IgD-negative memory B cell (primary cell): ENCODE measurements at regions not wholly inside any gene's neighbourhood (a gene's known extent, or its start where the extent isn't known, plus 50 kb on each side); places are given as distances from the start of the nearest gene placed in this dataset.

Experiments used
- H3K27ac Mint-ChIP-seq, 3 donors: one replicate each; pipeline ENCODE4 v1.8.0; 2020 to 2022; ENCODE audit warnings: mild to moderate bottlenecking in 3 of 3, mixed read lengths in 3 of 3, moderate library complexity in 1 of 3
- H3K27me3 Mint-ChIP-seq: one replicate; pipeline ENCODE4 v1.8.0; 2021; ENCODE audit warnings: mixed read lengths
- H3K36me3 Mint-ChIP-seq: one replicate; pipeline ENCODE4 v1.8.0; 2020; ENCODE audit warnings: mild to moderate bottlenecking, mixed read lengths
- H3K4me1 Mint-ChIP-seq, 3 donors: one replicate each; pipeline ENCODE4 v1.8.0; 2020 to 2022; ENCODE audit warnings: mixed read lengths in 3 of 3, mild to moderate bottlenecking in 1 of 3
- H3K4me3 Mint-ChIP-seq, 4 donors: one replicate each; pipeline ENCODE4 v1.8.0; 2020 to 2022; ENCODE audit warnings: mild to moderate bottlenecking in 4 of 4, mixed read lengths in 4 of 4, moderate library complexity in 3 of 4
- H3K9me3 Mint-ChIP-seq, 3 donors: one replicate each; pipeline ENCODE4 v1.8.0; 2020 to 2021; ENCODE audit warnings: mixed read lengths in 3 of 3, mild to moderate bottlenecking in 1 of 3

- Mint-ChIP-seq H3K36me3 (no peaks in the 10 kb centered on the region), H3K27me3 (no peaks in the 10 kb centered on the region), H3K9me3 (no peaks in the 10 kb centered on the region), H3K27ac (no peak overlapping the region), H3K4me3 (no peak overlapping the region), H3K4me1 (no peaks in the 10 kb centered on the region)
Measured at GRCh38 chr5:67426961-67427849, 230.6 kb upstream of the CD180 start.

DNA sequence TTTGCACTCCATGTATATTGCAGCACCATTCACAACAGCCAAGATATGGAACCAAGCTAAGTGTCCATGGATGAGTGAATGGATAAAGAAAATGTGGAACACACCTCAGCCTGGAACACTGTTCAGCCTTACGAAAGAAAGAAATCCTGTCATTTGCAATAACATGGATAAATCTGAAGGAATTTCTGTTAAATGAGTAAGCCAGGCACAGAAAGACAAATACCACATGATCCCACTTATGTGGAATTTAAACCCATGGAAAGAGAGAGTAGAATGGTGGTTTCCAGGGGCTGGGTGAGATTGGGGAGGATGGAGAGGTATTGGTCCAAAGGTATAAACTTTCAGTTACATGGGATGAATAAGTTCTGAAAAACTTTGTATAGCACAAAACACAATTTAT is 228.9 kb upstream of the CD180 start:
- Mint-ChIP-seq H3K4me3 (no peak overlapping the region), H3K27me3 (no peaks in the 10 kb centered on the region), H3K9me3 (peaks cover 0 to 3% (median 0%) of the 10 kb centered on the region in 3 donors), H3K27ac (no peak overlapping the region), H3K4me1 (no peaks in the 10 kb centered on the region), H3K36me3 (no peaks in the 10 kb centered on the region)

GRCh38 chr5:67417839-67418238 is 221.2 kb upstream of the CD180 start:
- Mint-ChIP-seq H3K36me3 (no peaks in the 10 kb centered on the region), H3K9me3 (peaks cover 0 to 3% (median 0%) of the 10 kb centered on the region in 3 donors), H3K27ac (no peak overlapping the region), H3K27me3 (no peaks in the 10 kb centered on the region), H3K4me1 (no peaks in the 10 kb centered on the region), H3K4me3 (no peak overlapping the region)

- Mint-ChIP-seq H3K9me3 (peaks cover 0 to 3% (median 0%) of the 10 kb centered on the region in 3 donors), H3K27ac (no peak overlapping the region), H3K4me3 (no peak overlapping the region), H3K4me1 (no peaks in the 10 kb centered on the region), H3K36me3 (no peaks in the 10 kb centered on the region), H3K27me3 (no peaks in the 10 kb centered on the region)
Measured at GRCh38 chr5:67416986-67417385, 220.4 kb upstream of the CD180 start.

DNA sequence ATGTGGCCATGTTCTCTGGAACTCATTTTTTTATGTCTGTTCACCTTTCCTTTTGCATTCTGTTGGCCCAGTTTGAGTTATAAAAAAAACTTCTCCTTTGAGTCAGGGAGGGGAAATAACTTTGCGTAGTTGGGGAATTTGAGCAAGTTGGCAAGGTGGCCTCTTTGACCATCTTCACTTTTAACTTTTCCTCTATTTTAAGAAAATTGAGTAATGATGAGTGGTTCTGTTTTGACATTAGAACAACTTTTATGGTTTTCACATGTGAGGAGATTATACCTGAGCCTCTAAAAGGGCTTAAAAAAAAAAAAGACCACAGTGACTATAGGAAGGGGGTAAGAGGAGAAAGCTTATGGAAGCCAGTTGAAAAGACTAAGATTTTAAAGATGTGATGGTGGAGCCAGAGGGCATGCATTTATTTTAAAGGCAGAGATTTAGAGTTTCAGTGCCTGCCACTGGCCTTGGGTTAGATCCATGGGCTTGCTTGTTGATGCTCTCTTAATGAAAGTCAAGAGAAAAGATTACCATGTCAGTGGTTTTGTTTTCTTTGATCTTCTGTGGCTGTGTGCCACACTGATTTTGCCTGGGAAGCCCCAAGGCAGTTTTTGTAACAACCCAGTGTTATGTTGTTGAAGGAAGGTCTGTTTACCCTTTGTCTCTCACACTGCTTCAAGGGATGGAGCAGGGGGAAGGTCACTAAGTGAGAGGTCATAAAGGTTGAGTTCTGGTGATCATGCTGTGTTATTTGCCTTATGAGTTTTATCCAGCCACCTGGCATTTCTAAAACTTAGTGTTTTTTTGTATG is 219.7 kb upstream of the CD180 start:
- H3K27ac Mint-ChIP-seq = no peak overlapping the region
- no peaks in the 10 kb centered on the region for H3K4me1 Mint-ChIP-seq
- H3K9me3 Mint-ChIP-seq = peaks cover 0 to under 1% (median 0%) of the 10 kb centered on the region in 3 donors
- no peaks in the 10 kb centered on the region for H3K27me3 Mint-ChIP-seq
- no peaks in the 10 kb centered on the region for H3K36me3 Mint-ChIP-seq
- H3K4me3 Mint-ChIP-seq = no peak overlapping the region

GRCh38 chr5:67414712-67415111 is 218.1 kb upstream of the CD180 start:
- Mint-ChIP-seq H3K4me3 (no peak overlapping the region), H3K27ac (no peak overlapping the region), H3K4me1 (peaks cover 0 to under 1% (median 0%) of the 10 kb centered on the region in 3 donors), H3K36me3 (no peaks in the 10 kb centered on the region), H3K9me3 (peaks cover 0 to 1% (median 0%) of the 10 kb centered on the region in 3 donors), H3K27me3 (no peaks in the 10 kb centered on the region)

DNA sequence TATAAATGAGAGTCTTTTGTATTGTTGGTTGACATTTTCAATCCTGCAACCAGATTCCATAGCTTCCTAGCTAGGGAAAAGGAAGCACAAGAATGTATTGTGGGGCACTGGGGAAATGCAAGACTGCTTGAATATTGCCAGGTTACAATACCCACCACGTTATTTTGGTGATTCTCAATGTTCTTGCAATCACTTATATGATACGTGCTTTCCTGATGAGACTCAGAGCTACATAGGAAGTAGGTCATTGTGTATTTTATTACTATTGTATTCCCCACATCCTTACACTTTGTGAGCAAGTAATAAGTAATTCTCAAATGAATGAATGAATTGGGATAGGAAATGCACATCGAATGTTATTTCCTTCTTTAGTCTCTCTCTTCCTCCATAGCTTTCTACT is 217.1 kb upstream of the CD180 start:
- H3K27me3 Mint-ChIP-seq = no peaks in the 10 kb centered on the region
- no peaks in the 10 kb centered on the region for H3K36me3 Mint-ChIP-seq
- H3K27ac Mint-ChIP-seq = no peak overlapping the region
- H3K9me3 Mint-ChIP-seq = peaks cover 0 to 1% (median 0%) of the 10 kb centered on the region in 3 donors
- H3K4me3 Mint-ChIP-seq = no peak overlapping the region
- peaks cover 0 to 6% (median 0%) of the 10 kb centered on the region in 3 donors for H3K4me1 Mint-ChIP-seq

- Mint-ChIP-seq H3K27ac (no peak overlapping the region), H3K4me1 (peaks cover 0 to 6% (median 0%) of the 10 kb centered on the region in 3 donors), H3K4me3 (peak overlapping the region in 1 of 4 donors; percentile 14), H3K36me3 (no peaks in the 10 kb centered on the region), H3K9me3 (peaks cover 0 to 1% (median 0%) of the 10 kb centered on the region in 3 donors), H3K27me3 (peaks cover 3% of the 10 kb centered on the region)
Measured at GRCh38 chr5:67409126-67409777, 212.7 kb upstream of the CD180 start.

GRCh38 chr5:67407979-67408378 is 211.4 kb upstream of the CD180 start:
- Mint-ChIP-seq H3K27me3 (peaks cover 3% of the 10 kb centered on the region), H3K36me3 (no peaks in the 10 kb centered on the region), H3K4me3 (no peak overlapping the region), H3K27ac (no peak overlapping the region), H3K9me3 (peaks cover 0 to 1% (median 0%) of the 10 kb centered on the region in 3 donors), H3K4me1 (peaks cover 0 to 6% (median 0%) of the 10 kb centered on the region in 3 donors)

GRCh38 chr5:67405755-67406154 is 209.2 kb upstream of the CD180 start:
- no peaks in the 10 kb centered on the region for H3K9me3 Mint-ChIP-seq
- H3K27me3 Mint-ChIP-seq = peaks cover 6% of the 10 kb centered on the region
- peaks cover 0 to 6% (median 0%) of the 10 kb centered on the region in 3 donors for H3K4me1 Mint-ChIP-seq
- no peaks in the 10 kb centered on the region for H3K36me3 Mint-ChIP-seq
- H3K27ac Mint-ChIP-seq = no peak overlapping the region
- no peak overlapping the region for H3K4me3 Mint-ChIP-seq

DNA sequence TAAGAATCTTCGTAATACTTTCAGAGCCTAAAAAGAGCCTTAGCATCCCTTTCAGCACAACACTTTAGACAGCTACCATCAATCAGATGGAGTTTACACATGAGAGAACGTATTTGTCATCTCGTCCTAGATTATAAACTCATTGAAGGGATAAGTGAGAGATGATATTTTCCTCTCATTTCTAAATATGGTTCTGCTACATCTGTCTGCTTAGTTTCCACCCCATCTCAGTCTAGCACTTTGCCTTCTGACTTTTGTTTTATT is 208.4 kb upstream of the CD180 start:
- H3K27ac Mint-ChIP-seq = no peak overlapping the region
- no peak overlapping the region for H3K4me3 Mint-ChIP-seq
- H3K4me1 Mint-ChIP-seq = peaks cover 0 to 6% (median 0%) of the 10 kb centered on the region in 3 donors
- H3K27me3 Mint-ChIP-seq = peaks cover 7% of the 10 kb centered on the region
- H3K36me3 Mint-ChIP-seq = no peaks in the 10 kb centered on the region
- no peaks in the 10 kb centered on the region for H3K9me3 Mint-ChIP-seq

GRCh38 chr5:67404256-67405100 is 207.9 kb upstream of the CD180 start:
- Mint-ChIP-seq H3K4me1 (peaks cover 0 to 4% (median 0%) of the 10 kb centered on the region in 3 donors), H3K36me3 (no peaks in the 10 kb centered on the region), H3K27ac (no peak overlapping the region), H3K27me3 (peaks cover 7% of the 10 kb centered on the region), H3K9me3 (no peaks in the 10 kb centered on the region), H3K4me3 (no peak overlapping the region)

DNA sequence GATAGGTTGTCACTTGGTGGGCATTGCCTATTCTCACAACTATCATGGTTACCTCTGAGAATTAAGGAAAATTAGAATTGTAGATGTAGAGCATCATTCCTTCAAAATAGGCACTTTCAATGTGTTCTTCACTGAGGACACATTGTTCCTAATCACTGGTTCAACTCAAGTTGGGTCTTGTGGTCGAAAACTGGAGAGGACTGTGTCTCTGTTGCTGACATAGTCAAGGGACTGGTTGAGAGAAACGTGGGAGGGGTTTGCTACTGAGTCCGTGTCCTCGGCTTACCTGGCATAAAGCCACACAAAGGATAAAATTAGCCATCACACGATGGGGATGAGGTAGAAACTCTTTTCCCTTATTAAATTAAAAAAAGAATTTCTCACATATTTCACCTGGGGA is 205.9 kb upstream of the CD180 start:
- Mint-ChIP-seq H3K4me3 (no peak overlapping the region), H3K36me3 (no peaks in the 10 kb centered on the region), H3K9me3 (no peaks in the 10 kb centered on the region), H3K27ac (no peak overlapping the region), H3K27me3 (peaks cover 7% of the 10 kb centered on the region), H3K4me1 (no peaks in the 10 kb centered on the region)

DNA sequence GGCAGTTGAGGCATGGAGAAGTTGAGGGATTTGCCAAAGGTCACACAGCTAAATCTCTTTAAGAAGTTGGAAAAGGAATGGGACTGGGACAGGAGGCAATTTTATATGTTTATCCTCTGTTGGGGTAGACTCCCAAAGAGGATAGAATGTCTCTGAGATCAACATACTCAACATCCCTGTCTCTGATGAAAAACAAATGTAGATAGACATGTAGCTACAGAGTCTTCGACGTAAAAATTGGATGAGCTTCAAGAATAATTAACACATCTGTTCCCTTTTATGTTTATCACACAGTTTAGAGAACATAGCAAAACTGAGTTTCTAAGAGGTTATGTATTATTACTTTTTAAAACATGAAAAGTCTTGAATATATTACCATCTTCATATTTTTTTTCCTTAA is 204.6 kb upstream of the CD180 start:
- Mint-ChIP-seq H3K27me3 (peaks cover 10% of the 10 kb centered on the region), H3K36me3 (no peaks in the 10 kb centered on the region)

More for the DNA sequence above, 204.6 kb upstream of the CD180 start:
- Mint-ChIP-seq H3K4me1 (no peaks in the 10 kb centered on the region), H3K27ac (no peak overlapping the region), H3K9me3 (no peaks in the 10 kb centered on the region), H3K4me3 (no peak overlapping the region)
